Uterus (tissue), 2 donors: ENCODE measurements at regions not wholly inside any gene's neighbourhood (a gene's known extent, or its start where the extent isn't known, plus 50 kb on each side); places are given as distances from the start of the nearest gene placed in this dataset.

Experiments
- POLR2A ChIP-seq, 2 donors: fragments of 450-650 bp; IDR thresholded peaks; one replicate each; pipeline ENCODE4 v1.6.1; 2016; ENCODE audit warnings: antibody characterized with exemption in 2 of 2, mild to moderate bottlenecking in 1 of 2, moderate library complexity in 1 of 2
- TF ChIP-seq, protein P1 (sequence below), 4 experiments: fragments of 200-600 bp in 2 of 4; fragments of 450-650 bp in 2 of 4; sonication (generic) in 2 of 4; IDR thresholded peaks; one replicate each; pipeline ENCODE4 v1.5.1; 2016 to 2019; ENCODE audit warnings: antibody characterized with exemption in 4 of 4, mild to moderate bottlenecking in 2 of 4, moderate library complexity in 1 of 4

DNA sequence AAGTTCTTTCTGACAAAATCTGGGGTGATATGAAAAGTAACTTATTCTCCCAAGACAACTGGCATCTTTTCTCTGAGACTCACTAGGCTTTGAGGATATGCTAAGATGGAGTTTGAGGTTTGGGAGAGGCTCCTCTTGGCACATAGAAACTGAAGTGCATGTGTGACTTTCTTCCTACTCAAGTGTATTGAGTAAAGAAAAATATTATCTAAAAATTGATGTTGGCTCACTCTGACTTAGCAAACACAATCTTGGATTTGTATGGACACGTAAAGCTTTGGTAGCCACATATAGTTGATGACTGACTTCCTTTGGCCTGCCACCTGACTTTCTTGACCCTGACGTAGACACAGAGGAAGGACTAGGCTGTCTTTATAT lies 71.1 kb upstream of the KLF12 start:
- no peak for TF ChIP-seq POLR2A (IDR thresholded peaks at IDR 0.05)
- TF ChIP-seq, protein P1, sequence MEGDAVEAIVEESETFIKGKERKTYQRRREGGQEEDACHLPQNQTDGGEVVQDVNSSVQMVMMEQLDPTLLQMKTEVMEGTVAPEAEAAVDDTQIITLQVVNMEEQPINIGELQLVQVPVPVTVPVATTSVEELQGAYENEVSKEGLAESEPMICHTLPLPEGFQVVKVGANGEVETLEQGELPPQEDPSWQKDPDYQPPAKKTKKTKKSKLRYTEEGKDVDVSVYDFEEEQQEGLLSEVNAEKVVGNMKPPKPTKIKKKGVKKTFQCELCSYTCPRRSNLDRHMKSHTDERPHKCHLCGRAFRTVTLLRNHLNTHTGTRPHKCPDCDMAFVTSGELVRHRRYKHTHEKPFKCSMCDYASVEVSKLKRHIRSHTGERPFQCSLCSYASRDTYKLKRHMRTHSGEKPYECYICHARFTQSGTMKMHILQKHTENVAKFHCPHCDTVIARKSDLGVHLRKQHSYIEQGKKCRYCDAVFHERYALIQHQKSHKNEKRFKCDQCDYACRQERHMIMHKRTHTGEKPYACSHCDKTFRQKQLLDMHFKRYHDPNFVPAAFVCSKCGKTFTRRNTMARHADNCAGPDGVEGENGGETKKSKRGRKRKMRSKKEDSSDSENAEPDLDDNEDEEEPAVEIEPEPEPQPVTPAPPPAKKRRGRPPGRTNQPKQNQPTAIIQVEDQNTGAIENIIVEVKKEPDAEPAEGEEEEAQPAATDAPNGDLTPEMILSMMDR (IDR thresholded peaks at IDR 0.05): no peak
